GM20431 (cell line): ENCODE measurements at regions not wholly inside any gene's neighbourhood (a gene's known extent, or its start where the extent isn't known, plus 50 kb on each side); places are given as distances from the start of the nearest gene placed in this dataset.

ENCODE experiments used
- in situ Hi-C: fragments of 300-500 bp; cut with MseI, MboI; formaldehyde crosslinking; loops from one replicate; pipeline ENCODE4 v1.15.0; 2020; ENCODE audit warnings: low sequenced_read_pairs; ENCODE audit not compliant: unreplicated experiment

DNA sequence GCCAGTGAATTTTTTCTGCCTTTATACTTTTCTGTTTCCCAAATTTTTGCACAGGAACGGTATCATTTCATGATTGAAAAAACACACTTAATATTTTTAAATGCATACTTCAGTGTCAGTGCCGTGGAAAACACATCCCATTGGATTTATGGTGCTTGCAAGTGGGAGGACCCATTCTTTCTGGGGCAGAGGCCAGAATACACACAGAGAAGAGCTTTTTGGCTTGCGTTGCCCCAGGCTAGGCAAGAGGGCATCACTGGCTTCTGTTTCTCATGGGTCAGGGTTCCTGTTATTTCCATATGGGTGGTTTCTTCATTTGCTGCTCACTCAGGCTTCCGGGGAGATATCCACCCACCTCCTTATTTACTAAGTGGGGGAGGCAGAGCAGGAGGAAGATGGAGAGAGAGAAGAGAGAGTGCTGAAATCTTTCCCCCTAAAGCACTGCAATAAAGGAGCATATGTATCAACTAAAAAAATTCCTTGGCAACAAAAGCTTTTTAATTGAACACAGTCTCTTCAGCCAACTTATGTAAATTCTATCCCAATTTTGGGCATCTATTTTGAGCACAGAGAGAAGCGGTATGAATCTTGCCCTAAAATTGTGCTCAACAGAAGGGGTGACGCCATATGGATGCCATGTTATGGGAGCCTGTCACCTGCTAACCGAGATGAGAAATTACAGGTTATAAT, 66.0 kb upstream of the KIRREL3 start:
- in situ Hi-C loops = no loop called here

GRCh38 chr11:127063241-127063640, 62.7 kb upstream of the KIRREL3 start:
- in situ Hi-C loops = no loop called here

DNA sequence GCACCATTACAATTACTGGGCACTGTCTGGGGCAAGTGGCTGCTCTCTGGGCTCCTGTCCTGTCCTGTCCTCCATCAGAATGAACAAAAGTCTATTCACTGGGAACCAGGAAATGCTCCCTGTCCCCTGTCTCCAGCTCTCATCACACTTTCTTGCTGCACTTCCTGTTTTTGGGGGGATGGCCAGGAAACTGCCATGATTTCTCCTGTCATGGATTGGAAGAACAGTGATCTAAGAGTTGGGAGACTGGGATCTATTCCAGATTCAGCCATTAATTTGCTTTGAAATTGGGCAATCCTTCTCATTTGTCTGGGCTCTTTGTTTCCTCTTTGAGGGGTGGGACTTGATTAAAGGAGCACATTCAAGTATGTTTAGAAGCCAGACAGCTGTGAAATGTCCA, 61.4 kb upstream of the KIRREL3 start:
- in situ Hi-C loops = no loop called here

DNA sequence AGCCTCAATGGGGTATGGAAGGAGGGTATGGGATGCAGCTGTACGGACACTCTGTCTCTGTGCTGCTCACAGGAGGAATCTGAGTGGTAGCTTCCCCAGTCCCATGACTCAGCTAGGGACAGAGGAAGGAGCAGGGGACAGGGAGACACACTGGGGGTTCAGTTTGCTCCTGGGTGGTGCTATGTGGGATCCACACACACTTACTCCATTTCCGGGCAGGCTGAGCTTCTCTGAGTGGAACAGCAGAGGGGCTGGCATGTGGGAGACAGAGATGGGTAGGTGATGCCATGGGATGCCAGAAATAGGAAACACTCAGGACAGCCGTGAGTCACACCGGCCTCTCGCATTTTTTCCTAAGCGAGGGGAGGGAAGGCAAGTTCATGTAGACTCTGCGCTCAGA, 59.2 kb upstream of the KIRREL3 start:
- in situ Hi-C loops = no loop called here

GRCh38 chr11:127059286-127059685, 58.7 kb upstream of the KIRREL3 start:
- in situ Hi-C loops = no loop called here

DNA sequence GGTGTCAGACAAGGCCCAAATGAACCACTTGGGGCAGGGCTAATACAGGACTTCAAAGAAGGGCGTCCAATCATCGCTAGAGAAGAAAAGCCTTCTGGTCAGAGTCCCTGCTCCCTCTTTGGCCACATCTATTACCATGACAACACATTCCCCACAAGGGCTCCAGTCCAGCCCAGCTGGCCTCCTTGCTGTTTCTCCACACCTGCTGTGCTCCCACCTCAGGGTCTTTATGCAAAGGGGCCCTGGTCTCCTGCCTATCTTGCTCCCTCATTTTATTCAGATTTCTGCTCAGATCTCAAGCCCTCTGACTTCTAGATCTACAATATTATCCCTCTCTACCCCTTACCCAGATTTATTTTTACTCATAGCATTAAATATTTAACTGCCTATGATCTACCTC, 58.0 kb upstream of the KIRREL3 start:
- in situ Hi-C loops = no loop called here

- in situ Hi-C loops = no loop called here
Measured at GRCh38 chr11:127057126-127057525, 56.6 kb upstream of the KIRREL3 start.

GRCh38 chr11:127056338-127056971, 55.9 kb upstream of the KIRREL3 start:
- in situ Hi-C loops = no loop called here

DNA sequence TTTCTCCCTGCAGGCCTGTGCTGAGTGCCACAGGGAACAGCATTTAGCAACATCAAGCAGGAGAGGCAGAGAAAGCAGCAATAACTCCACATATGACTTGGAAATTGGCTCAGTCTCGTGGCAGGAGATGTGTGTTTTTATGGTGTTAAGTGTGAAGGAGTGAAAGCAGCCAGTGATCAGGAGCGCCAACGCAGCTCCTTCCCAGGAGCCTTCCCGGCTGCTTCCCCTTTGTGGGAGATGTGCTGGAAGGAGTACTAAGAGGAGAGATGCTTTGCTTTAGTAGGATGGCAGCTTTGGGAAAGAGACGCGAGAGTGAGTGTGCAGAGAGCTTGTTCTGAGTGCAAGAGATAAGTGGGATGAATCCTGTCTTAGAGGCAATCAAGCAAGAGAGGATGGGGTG, 54.7 kb upstream of the KIRREL3 start:
- in situ Hi-C loops = no loop called here

GRCh38 chr11:127054153-127054552, 53.6 kb upstream of the KIRREL3 start:
- in situ Hi-C loops = no loop called here

DNA sequence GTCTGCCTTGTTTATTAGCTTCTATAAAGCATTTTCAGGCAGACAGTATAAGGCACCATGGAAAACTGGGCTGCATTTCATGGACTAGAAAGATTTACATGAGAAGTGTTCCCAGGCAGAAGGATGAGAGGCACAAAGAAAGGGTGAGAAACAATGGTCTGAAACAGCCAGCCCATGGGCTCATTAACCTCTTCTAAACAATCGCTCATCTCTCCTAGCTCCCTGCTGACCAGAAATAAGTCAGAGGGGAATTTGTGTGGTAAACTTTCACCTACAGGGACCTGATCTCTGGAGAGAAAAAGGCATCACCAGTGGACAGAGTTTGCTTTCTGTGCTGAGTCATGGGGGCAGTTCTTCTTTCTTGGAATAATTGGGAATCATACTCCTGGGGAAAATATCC, 51.8 kb upstream of the KIRREL3 start:
- in situ Hi-C loops = no loop called here
